Activated T-helper 1 cell treated with Interleukin-2 at 50 U/mL for 16 hours (primary cell): ENCODE measurements at regions not wholly inside any gene's neighbourhood (a gene's known extent, or its start where the extent isn't known, plus 50 kb on each side); places are given as distances from the start of the nearest gene placed in this dataset.

Experiments used
- DNase-seq: peaks from one replicate; pipeline ENCODE4 v3.0.0-alpha.2; 2020; ENCODE audit warnings: low read depth

DNA sequence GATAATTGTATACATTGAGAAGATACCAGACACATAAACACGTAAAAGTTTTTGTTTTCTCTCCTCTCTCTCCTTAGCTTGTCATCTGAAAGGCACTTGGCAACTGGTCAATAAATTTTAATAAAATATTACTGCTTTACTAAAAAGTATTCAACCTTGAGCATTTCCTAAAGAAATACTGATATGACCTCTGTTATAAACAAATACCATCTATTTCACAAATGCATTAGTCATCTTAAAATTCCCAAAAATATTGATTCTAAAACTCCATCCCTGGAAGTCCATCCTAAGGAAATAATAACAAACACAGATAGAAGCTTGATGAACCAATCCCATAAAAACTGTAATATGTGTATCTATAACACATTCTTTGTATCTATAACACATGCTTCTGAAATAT lies 483.2 kb downstream of the TLR4 start:
- DNase-seq: no peak

DNA sequence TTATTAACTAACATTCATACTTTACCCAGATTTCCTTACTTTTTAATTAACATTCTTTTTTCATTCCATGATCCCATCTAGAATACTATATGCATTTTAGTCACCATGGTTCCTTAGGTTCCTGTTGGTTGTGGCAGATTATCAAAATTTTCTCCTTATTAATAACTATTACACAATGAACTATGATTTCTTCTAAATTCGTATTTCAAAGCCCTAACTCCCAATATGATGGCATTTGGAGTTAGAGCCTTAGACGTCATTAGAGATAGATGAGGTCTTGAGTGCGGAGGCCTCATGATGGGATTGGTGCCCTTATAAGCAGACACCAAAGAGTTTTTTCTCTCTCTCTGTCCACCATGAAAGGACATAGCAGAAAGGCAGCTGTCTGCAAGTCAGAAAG lies 485.4 kb downstream of the TLR4 start:
- no peak for DNase-seq

DNA sequence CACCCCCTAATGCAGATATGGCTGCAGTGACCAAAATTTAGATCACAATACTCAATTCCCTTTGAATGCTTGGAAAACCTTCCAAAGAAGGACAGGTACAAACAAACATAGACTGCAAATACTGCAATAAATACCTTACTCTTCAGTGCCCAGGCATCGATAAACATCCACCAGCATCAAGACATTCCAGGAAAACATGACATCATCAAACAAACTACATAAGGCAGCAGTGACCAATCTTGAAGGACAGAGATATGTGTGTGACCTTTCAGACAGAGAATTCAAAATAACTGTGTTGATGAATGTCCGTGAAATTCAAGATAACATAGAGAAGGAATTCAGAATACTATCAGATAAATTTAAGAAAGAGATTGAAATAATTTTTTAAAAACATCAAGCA lies 488.6 kb downstream of the TLR4 start:
- DNase-seq: no peak

DNA sequence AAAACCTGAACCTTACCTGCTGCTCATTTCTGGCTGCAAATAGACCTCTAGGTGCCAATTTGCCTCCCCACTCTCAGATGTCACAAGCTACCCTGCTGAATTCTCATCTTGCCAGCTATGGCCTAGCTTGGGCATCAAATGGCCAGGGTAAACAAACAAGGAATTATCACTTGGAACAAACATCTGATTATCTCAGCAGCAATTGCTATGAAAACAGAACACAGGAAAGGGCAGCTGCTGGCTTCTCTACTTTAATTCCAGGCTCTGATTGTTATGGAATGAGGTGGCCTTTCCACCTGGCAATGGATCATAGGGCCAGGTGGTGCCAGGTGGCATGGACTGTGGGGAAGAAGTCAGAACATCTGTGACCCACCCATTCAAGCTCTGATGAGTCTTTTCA lies 505.1 kb downstream of the TLR4 start:
- no peak for DNase-seq

DNA sequence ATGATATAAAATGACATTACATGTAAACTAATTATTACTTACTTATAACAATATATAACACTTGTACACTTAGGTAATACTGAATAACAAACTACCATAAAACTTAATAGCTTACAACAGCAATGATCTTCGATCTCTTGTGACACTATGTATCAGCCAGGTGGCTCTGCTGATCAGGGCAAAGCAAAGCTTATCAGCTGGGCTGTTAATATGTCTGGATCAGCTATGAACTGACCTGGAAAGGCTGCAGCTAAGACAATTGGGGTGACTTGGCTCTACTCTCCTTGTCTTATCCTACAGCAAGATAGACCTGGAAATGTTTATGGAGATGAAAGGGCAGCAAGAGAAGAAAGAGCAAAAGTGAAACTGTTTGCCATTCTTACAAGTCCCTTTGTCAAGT lies 511.3 kb downstream of the TLR4 start:
- DNase-seq: no peak

DNA sequence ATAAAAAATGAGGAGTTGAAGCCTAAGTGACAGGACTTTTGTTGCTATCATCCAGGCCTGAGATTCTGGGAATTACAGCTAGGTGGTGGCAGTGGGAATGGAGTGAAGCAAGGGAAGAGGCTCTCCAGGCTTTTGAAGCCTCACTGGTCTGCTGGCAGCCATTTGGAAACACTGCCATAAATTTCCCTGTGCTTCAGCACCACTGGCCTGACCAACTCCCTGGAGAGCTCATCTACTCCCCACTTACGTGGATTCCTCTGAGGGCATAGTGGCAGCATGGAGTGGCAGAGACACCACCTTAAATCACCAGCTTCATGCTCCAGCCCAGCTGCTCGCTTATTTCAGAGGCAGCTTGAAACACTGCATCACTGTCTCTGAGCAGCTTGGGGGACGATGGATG lies 518.2 kb downstream of the TLR4 start:
- no peak for DNase-seq

DNA sequence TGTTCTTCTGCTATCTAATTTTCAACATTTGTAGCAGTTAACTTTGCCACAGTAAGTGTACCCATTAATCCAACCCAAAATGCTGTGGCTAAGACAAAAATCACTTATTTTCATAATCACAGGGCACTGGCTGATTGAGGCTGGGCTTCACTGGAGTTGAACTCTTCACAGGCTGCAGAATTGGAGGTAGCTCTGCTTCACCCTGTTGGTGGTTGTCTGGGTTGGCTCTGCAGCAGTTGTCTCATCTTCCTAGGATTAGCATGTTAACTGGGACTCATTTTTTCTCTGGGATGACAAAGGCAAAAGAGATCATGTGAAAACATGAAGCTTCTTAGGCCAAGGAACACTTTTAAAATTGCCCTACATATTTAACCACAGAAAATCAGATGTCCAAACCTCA lies 518.9 kb downstream of the TLR4 start:
- DNase-seq: no peak

DNA sequence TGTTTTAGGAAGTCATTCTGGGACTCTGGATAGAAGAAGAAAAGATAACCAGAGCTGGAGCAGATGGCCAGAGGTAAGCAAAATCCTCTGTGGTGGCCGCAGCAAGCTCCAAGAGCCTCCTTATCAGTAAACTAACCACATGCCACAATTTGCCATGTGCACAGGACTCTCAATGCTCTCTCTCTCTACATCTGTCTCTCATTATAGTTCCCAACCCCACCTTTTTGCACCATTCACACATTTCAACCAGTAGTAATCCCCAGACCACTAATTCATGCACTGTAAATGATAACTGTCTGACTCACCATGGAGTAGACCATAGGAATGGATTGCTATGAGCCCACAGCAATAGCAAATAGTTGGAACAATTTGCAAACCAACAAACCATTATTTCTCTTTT lies 526.1 kb downstream of the TLR4 start:
- DNase-seq: no peak

DNA sequence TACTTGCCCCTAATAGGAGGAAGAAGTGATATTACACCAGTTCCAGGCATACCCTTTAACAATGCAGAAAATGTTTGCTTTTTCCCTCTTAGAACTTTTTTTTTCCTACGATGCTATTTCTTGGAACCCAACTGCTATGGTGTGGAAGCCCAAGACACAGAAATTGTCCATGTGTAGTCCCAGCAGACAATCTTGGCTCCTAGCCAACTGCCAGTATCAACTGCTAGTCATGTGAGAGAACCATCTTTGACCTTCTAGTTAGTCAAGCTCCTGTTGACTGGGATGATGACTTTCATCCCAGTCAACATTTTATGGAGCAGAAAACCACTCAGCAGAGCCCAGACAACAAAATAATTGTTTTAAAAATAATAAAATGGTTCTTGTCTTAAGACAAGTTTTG lies 532.4 kb downstream of the TLR4 start:
- no peak for DNase-seq

DNA sequence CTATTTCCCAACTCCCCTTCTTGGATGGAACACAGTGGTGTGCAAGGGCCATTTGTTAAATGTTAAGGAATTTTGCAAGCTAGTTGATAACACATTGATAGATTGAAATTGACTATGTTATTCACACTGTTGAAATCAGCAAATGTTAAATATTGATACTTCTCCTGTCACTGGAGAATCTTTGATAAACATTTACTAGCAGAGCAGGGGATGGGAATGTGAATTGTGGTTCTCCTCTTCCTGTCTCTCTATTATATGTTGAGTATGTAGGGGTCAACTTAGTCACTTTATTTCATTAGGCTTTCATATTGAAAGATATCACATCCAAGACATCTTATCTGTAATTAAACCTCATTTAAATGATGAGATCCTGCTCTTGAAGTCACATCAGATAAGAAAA lies 533.9 kb downstream of the TLR4 start:
- DNase-seq: no peak

DNA sequence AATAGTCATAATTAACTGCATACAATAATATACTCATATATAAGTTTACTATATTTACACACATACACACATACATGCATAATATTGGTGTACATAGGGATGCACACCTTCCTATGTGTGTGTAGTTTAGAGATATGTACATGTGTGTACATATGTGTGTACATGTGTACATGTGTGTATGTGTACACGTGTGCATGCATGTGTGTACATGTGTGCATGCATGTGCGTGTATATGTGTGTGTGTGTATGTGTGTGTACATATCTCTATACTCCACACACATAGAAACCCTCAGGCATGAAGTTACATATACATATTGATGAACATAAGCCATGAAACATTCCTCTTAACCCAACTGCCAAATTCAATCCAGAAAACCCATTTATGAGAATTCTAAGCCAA lies 547.8 kb downstream of the TLR4 start:
- no peak for DNase-seq

DNA sequence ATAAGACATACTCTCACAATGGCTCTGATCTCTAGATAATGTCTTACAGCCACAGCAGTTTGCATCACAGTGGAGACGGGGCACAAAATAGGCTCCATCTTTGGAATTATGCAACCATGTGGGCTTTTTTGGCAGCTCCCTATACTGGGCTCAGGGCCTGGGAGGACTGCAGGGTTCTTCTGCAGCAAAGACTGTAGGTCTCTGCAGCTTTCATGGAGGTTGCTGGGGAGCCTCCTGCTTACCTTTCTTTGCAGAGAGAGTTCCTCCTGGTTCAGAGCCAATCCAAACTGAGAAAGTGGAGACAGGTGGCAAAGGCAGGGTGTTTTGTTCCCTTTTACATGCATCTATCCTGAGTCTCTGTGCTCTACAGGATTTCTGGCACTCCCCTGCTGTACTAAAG lies 558.0 kb downstream of the TLR4 start:
- no peak for DNase-seq

DNA sequence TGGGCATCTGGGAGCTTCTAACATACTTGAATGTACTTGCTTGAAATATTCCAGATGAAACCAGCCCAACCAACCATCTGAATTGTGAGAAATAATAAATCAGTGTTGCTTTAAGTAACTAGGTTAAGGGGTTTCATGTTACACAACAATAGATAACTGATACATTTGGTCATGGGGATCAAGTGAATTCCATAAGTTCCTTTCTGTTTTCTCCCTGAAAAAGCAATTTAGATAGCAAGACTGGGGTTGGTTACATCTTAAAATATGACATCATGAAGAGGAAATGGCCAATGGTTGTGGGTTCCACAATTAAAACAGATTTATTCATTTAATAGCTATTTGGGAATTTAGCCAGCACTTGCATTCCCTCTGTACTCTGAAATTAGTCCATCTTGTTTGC lies 559.7 kb downstream of the TLR4 start:
- DNase-seq: no peak

DNA sequence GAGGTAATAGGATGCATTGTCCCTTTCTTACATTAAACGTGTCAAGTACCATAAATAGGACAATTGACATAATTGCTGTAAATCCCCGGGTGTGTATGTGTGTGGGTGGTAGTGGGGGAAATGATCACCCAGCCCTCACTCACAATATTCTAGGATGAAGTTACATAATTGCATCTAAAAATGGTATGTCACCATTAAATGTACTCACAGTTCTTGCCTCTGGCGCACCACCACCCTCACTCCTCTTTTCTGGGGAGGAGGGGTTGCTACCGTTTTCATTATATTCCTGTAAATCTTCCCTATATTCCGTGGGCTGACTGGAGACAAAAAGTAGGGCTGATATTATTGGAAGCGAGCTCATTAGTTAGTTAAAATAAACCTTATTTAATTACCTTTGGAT lies 563.8 kb downstream of the TLR4 start:
- DNase-seq: no peak

DNA sequence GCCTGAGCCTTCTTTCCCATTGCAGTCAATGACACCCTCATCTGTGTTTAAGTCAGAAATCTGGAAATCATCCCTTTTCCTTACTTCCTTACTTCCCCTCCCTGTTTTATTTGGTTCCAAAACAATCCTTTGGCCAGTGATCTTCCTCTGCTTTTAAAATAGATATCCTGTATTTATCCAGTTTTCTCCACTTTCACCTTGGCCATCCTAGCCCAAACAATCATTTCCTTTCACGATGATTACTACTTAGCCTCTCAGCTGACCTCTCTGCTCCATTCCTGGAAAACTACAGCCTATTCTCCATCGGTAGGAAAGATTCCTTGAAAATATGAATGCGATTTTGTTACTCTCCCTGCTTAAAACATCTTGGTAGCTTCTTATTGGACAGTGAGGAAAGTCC lies 565.4 kb downstream of the TLR4 start:
- DNase-seq: no peak

DNA sequence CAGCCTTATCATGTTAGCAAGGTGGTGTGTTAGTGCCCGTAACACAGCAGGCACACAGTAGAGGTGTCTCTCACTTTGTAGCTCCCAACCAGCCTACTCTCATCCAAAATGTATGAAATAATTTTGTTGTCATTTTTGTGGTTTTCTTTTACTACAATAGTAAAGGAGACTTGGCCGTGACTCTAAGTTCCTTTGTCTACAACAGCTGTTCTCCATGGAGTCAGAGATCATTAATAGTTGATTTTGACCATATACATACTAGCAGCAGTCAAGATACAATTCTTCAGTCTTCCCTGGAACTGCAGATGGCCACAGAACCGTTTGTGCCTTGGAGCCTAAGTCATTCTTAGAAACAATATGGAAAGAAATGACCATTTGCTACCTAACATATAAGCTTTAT lies 567.1 kb downstream of the TLR4 start:
- no peak for DNase-seq

DNA sequence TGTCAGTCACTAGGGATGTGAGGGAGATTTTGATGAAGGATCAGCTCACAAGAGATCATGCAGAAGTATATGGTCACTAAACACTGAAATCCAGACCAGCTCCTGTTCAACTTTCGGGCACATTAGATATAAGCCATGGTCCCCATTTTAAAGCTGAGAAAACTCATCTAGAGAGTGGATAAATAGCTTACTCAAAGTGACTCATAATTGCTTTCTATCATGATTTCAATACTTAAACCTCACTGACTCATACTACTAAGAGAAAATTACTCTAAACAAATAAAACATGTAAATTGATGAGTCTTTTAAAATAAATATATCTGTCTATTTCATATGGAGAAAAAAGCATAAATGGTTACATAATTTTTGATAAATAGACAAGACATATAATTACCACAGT lies 567.7 kb downstream of the TLR4 start:
- DNase-seq: no peak

DNA sequence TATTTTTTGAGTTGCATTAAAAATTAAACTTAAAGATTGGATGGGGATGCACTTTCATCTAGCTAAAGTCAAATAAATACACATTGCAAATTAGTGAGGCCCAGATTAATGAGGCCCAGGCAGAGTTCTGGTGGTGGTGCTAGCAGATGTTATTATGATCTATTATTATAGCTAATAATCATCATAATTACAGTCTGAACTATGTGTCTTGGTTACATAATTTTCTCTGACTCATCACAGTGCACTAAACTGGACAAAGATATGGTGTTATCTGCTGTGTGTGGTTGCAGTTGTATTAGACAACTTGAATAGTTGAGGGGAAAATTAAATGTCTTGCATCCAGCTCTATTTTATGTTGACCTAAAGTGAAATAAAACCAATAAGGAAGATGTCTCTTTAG lies 568.8 kb downstream of the TLR4 start:
- no peak for DNase-seq

DNA sequence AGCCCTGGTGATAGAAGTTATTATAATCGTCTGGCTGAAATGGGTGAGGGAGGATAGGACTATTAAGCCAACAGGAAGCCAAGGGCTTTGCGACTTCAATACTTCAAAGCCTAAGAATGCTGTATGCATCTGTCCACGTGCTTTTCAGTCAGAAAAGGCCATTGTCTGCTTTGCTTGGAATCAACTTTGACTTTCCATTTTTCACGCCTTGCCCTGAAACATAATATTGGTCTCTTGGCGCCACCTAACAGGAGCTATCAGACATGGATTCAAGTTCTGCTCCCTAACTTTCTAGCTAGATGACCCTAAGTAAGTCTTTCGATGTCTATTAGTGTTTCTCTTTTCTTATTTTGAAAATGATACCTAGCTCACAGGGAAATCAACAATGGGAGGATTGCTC lies 572.6 kb downstream of the TLR4 start:
- no peak for DNase-seq

DNA sequence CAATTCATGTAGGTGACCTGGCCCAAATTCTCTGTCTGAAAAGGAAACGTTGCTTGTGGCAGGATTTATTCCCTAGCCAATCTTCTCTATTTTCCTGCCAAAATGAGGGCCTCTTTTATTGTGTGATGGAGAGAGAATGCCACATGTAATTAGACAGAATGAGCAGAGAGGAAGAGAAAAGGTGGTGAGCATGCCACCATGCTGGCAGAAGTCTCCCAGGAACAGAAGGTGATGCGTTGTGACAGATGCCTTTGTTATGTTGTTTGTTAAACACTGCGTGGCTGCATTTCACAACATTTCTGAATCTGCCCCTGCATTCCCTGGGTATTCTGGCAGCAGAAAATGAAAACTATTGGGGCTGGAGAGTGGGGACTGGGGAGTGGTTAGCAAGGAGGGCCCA lies 577.6 kb downstream of the TLR4 start:
- no peak for DNase-seq

DNA sequence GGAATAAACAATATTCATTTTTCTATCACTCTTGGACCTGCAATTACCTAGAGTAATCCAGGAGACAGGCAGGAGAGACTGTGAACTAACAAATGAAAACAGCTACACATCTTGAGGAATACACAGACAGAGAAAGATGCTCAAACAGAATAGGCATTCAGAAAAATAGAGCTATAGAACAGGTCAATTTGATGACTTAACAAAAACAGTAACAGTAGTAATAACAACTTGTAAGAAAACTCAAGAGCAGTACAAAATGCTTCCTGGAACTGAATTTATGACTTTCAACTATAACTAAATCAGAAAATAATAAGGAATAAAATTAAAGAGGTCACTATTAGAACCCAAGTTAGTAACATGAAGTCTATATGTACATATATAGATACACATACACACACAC lies 579.3 kb downstream of the TLR4 start:
- DNase-seq: no peak

DNA sequence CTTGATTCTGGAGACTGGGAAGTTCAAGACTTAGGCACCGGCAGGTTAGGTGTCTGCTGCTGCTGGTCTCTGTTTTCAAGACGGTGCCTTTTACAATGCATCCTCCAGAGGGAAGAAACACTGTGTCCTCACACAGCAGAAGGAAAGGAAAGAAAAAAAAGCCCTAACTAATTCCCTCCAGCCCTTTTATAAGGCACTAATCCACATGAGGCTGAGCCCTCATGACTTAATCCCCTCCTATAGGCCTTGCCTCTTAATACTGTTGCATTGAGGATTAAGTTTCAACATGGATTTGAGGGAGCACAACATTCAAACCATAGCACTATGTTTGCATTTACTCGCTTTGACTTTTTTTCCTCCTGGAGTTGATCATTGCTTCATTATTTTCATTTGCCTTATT lies 585.9 kb downstream of the TLR4 start:
- DNase-seq: no peak

DNA sequence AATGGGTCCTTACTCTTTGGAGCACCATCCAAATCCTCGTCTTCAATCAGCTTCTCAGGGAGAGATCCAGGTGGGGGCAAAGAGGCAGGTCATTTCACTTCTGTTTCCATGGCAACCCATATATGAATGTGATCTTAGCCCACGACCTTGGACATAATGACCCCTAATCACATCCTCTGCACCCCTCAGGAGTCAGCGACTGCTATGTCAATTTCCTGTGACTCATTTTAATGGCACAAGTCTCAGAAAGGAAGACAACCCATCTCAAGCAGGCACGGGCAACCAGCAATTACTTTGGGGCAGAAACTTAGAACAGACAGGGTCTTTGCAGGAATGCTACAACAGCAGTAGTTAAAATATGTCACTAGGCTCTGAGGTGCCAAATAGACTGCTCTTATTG lies 591.2 kb downstream of the TLR4 start:
- DNase-seq: no peak

DNA sequence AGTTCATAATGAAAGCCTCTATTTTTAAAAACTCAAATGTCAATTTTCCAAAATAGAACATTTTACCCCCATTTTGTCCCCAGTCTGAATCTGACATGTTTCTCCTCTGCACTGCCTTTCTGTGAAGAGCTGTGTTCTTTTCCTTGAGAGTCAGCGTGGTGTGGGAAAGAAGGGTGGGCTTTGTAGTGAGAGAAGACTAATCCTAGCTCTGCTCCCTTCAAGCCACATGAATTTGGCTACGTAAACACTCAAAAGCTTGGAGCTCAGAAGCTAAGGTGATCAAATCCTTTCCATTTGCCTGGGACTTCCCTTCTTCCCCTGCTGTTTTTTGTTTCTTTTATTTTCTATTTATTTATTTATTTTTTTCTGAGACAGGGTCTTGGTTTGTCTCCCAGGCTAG lies 598.5 kb downstream of the TLR4 start:
- no peak for DNase-seq

DNA sequence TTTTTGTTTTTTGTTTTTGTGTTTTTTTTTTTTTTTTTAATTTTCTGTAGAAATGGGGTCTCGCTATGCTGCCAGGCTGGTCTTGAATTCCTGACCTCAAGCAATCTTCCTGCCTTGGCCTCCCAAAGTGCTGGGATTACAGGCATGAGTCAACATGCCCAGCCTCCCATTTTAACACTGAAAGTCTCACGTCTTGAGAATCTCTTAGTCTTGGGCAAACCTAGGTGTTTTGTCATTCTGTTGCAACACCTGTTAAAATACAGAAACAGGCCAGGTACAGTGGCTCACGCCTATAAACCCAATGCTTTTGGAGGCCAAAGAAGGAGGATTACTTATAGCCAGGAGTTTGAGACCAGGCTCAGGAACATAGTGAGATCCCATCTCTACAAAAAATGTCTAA lies 599.0 kb downstream of the TLR4 start:
- no peak for DNase-seq

DNA sequence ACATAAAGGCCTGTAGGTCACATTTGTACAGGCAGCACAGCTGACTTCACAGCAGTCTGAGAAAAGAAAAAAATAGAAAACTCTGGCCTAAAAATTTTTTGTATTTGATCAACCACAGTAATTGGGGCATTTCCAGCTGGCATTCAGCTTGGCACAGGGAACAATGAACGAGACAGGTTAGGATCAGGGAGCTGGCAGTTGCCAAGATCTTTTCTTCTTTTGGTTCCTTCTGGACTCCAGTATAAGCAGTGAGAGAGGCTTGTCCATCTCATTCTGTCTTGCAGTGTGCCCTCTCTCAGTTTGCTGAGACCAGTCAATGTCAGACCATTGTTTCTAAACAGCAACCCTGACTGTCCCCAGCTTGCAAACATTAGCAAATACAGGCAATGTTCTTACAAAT lies 601.1 kb downstream of the TLR4 start:
- no peak for DNase-seq
